ENCODE measurements at regions not wholly inside any gene's neighbourhood (a gene's known extent, or its start where the extent isn't known, plus 50 kb on each side); places are given as distances from the start of the nearest gene placed in this dataset.

- TF ChIP-seq CTCF (IDR thresholded peaks at IDR 0.05) (no peak), EZH2 (IDR thresholded peaks at IDR 0.05; ENCODE audit: borderline replicate concordance, insufficient read depth, low read depth, low read length, poor library complexity, severe bottlenecking) (no peak)
These were observed 82.3 kb upstream of the TMEM45B start for GRCh38 chr11:129733384-129733783.

Data from B cell (primary cell).